GM21515 (cell line): ENCODE measurements at regions not wholly inside any gene's neighbourhood (a gene's known extent, or its start where the extent isn't known, plus 50 kb on each side); places are given as distances from the start of the nearest gene placed in this dataset.

Source experiments
- ATAC-seq: cut with Tn5 transposase; IDR thresholded peaks from one replicate; pipeline ENCODE4 v1.9.1; 2021; ENCODE audit not compliant: unreplicated experiment

DNA sequence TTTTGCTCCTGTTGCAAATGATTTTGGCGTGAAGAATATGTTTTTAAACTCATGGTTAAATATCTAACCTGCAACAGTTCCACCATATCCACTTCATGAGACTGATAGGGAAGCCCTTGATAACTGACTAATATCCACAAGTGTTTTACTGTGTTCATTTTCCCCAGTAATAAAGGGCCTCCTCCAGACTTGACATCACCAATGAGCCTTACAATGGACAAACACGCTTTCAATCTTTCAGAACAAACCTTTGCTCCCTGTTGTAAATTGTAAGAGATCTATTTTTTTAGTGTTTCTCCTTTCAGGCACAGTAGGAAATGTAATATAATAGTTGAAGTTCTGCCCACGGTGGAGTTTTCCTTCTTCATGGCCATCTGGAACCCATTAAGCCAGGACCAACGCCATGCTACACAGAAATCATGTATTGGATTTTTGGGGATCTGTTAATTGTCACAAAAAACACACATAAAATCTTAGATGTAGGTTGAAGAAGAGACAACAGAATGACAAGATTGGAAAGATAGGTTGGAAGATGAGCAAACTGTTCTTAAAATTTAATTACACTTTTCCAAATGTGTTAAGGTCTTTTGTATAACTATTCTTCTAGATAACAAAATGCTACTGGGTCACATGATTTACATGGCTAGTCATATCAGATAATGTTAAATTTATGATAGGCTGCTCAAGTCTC is 1030.1 kb downstream of the FSTL5 start:
- no peak for ATAC-seq

DNA sequence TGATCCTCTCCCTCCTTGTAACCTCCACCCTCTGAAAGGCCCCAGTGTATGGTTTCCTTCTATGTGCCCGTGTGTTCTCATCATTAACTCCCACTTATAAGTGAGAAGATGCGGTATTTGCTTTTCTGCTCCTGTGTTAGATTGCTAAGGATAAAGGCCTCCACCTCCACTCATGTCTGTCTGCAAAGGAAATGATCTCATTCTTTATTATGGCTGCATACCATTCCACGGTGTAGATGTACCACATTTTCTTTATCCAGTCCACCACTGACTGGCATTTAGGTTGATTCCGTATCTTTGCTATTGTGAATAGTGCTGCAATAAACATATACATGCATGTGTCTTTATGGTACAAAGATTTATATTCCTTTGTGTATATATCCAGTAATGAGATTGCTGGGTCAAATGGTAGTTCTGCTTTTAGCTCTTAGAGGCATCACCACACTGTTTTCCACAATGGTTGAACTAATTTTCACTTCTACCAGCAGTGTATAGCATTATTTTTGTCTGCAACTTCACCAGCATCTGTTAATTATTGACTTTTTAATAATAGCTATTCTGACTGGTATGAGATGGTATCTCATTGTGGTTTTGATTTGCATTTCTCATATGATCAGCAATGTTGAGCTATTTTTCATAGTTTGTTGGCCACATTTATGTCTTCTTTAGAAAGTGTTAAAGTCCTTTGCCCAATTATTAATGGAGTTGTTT is 1030.9 kb downstream of the FSTL5 start:
- ATAC-seq = no peak

DNA sequence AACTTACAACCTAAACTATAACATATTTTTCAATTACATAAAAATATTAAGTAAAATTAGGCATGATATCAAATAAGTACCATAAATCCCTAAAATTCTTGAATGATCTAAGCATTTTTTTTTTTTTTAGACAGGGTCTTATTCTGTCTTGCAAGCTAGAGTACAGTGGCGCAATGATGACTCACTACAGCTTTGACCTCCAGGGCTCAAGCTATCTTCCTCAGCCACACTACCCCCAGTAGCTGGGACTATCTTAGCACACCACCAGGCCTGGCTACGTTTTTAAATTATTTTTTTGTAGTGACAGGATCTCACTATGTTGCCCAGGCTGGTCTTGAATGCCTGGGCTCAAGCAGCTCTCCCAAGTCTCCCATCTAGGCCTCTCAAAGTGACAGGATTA is 1042.3 kb downstream of the FSTL5 start:
- ATAC-seq = no peak

DNA sequence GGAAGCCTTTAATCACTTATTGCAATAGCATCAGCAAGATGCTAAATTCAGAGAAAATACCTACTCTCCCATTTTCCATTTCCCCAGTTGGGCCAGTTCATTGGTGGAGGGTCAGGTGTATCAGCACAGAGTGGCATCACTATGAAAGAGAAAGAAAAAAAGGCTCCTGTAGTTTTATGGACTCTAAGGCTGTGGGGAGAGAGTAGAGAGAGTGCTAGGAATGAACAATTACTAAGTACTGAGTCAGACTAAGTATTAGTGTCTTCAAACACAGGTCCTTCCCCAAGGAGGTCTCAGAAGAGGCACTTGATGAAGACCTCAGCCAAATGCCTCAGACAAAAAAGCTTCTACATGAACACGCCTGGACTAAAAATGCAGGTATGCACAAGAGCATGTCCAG is 1061.9 kb downstream of the FSTL5 start:
- no peak for ATAC-seq

DNA sequence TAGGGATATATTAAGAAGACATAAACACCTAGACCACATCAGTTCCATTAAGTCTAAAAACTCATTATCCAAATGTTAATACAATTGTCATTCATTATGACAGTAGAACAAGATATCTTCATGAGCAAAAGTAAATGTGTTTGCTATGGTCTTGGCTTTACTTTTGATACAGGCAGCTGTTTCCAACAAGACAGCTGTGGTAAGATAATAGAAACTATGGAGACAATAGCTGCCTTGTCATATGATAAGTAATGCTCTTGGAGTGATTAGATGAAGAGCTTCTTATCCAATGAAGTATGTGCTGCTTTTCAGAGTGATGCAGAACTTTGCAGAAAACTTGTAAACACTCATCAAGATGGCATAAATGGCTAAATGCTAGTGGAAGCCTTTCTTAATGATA is 1066.0 kb downstream of the FSTL5 start:
- ATAC-seq = no peak

DNA sequence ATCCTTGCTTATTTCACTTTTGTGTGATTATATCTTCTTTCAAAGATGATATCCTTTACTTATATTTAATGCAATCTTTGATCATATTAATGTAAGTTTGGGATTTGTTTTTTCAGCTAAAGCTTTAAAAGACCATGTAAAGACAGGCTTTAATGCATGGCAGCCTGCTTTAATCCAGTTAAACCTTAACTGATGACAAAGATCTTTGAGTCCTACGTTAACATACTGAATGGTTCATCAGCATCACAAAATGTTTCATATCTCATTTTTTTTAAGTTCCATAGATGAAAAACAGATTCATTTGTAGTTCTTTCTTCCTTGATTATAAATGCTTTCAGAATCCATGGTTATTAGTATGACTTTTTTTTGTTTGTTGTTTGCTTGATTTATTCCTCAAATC is 1102.8 kb downstream of the FSTL5 start:
- ATAC-seq = no peak
